ENCODE measurements at regions not wholly inside any gene's neighbourhood (a gene's known extent, or its start where the extent isn't known, plus 50 kb on each side); places are given as distances from the start of the nearest gene placed in this dataset.

- no peak overlapping the region for H4K5ac ChIP-seq (ENCODE audit: insufficient read length, low read depth, low read length)
- ChIA-PET CTCF (ENCODE audit: partially characterized antibody) (interaction anchor here (0.9 kb wide), 1 partner anchor 135 kb away, joined by 4 read pairs; no protein-coding TSS in a partner anchor), POLR2A (ENCODE audit: partially characterized antibody) (interaction anchor here (0.6 kb wide), 1 partner anchor 28 kb away, joined by 3 read pairs; no protein-coding TSS in a partner anchor)
- DNase-seq (ENCODE audit: low read depth in 1 of 2, low spot score in 2 of 2) (peak in 1 of 2 experiments; percentile 2), FAIRE-seq (no peak)
- no peaks in the 10 kb centered on the region; a peak in 1 of 7 replicates for H3K4me1 ChIP-seq (replicated peaks in 1 of 4; ENCODE audit: control insufficient read depth in 3 of 4, insufficient read depth in 4 of 4, low read length in 3 of 4)
- H3K79me2 ChIP-seq (ENCODE audit: control insufficient read depth in 1 of 2, insufficient read depth in 2 of 2, low read length in 2 of 2), result no peaks in the 10 kb centered on the region
- no peak overlapping the region for H2BK120ac ChIP-seq (replicated peaks; ENCODE audit: low read depth, low read length)
- H3K9me3 ChIP-seq (ENCODE audit: insufficient read depth in 2 of 2, low read depth in 1 of 2, low read length in 1 of 2), result no peaks in the 10 kb centered on the region
- TF ChIP-seq JUN (IDR thresholded peaks at IDR 0.05; ENCODE audit: low read depth, low read length) (no peak), TEAD4 (IDR thresholded peaks at IDR 0.05; ENCODE audit: low read depth, low read length) (no peak), KDM4A (IDR thresholded peaks at IDR 0.05; ENCODE audit: low read depth, low read length, severe bottlenecking) (no peak), RXRA (IDR thresholded peaks at IDR 0.05; ENCODE audit: insufficient read depth, low read depth, low read length) (no peak), SAP30 (IDR thresholded peaks at IDR 0.05; ENCODE audit: insufficient read depth, insufficient replicate concordance, low read length) (no peak), HDAC6 (IDR thresholded peaks at IDR 0.05; ENCODE audit: low read depth, low read length) (no peak)
- H2BK20ac ChIP-seq (ENCODE audit: low read length), result no peak overlapping the region
- no peak overlapping the region for H4K8ac ChIP-seq (ENCODE audit: extremely low read depth, insufficient read depth, low read length)
- no peak overlapping the region for H3K14ac ChIP-seq (ENCODE audit: insufficient read length)
- no peak overlapping the region for H3K18ac ChIP-seq (ENCODE audit: extremely low read depth, low read length)
- H3K56ac ChIP-seq (replicated peaks; ENCODE audit: insufficient read length, low read depth, low read length), result no peak overlapping the region
- no peak overlapping the region for H2AK5ac ChIP-seq (ENCODE audit: low read depth, low read length)
- no peak overlapping the region for H3K23ac ChIP-seq (ENCODE audit: insufficient read length)
- H2BK12ac ChIP-seq (ENCODE audit: low read depth, low read length), result no peak overlapping the region
- H2AFZ ChIP-seq (ENCODE audit: low read length), result no peak overlapping the region
- no peaks in the 10 kb centered on the region for H3K27me3 ChIP-seq (replicated peaks in 1 of 4; ENCODE audit: control insufficient read depth in 3 of 4, extremely low read depth in 1 of 4, insufficient read depth in 3 of 4, low read length in 3 of 4)
- H2BK5ac ChIP-seq (ENCODE audit: low read depth, low read length), result no peak overlapping the region
- no peak overlapping the region for H3K9ac ChIP-seq (replicated peaks in 1 of 4; ENCODE audit: extremely low read depth in 1 of 4, low read depth in 3 of 4, low read length in 3 of 4)
- H3K23me2 ChIP-seq (ENCODE audit: low read depth, low read length), result no peaks in the 10 kb centered on the region; the same call in 1 of the 2 replicates
- no peak overlapping the region for H3K4me3 ChIP-seq (ENCODE audit: extremely low read depth in 1 of 4, insufficient read depth in 2 of 4, low read depth in 3 of 4, low read length in 4 of 4)
- H4K91ac ChIP-seq (replicated peaks; ENCODE audit: insufficient read length, low read length), result no peak overlapping the region
- no peaks in the 10 kb centered on the region for H4K20me1 ChIP-seq (replicated peaks in 1 of 2; ENCODE audit: control insufficient read depth in 1 of 2, insufficient read depth in 2 of 2, low read length in 2 of 2)
- no peak overlapping the region for H3K27ac ChIP-seq (ENCODE audit: low read depth, low read length)
- no peak overlapping the region for H3K4ac ChIP-seq (replicated peaks; ENCODE audit: insufficient read length, low read depth, low read length)
- no peak overlapping the region for H2BK15ac ChIP-seq (ENCODE audit: low read length)
- H3K36me3 ChIP-seq (ENCODE audit: control insufficient read depth in 2 of 4, insufficient read depth in 4 of 4, low read length in 3 of 4), result no peaks in the 10 kb centered on the region
- no peak overlapping the region for H3K4me2 ChIP-seq (ENCODE audit: insufficient read depth in 1 of 2, low read depth in 2 of 2, low read length in 2 of 2)
- H3K79me1 ChIP-seq (ENCODE audit: low read depth, low read length), result no peaks in the 10 kb centered on the region
- WGBS, 2 experiments (ENCODE audit: extremely low coverage in 1 of 2, insufficient coverage in 1 of 2, insufficient read length in 1 of 2, insufficient replicate concordance in 2 of 2, low coverage in 1 of 2, low lambda C conversion rate in 2 of 2, missing lambda C conversion rate in 1 of 2), result 93% methylated on average over 3 of the region's 3 CpGs; no CpG with 5 or more reads in 1 of the 2 experiments
These were observed 213.5 kb upstream of the ZNF32 start for GRCh38 chr10:43861966-43862751.

Data from H1 (cell line).